GM12875 (cell line): ENCODE measurements at regions not wholly inside any gene's neighbourhood (a gene's known extent, or its start where the extent isn't known, plus 50 kb on each side); places are given as distances from the start of the nearest gene placed in this dataset.

Source experiments
- H3K4me3 ChIP-seq: one replicate; pipeline ENCODE4 v1.5.1; 2011; ENCODE audit warnings: low read depth, low read length, control low read depth
- CTCF ChIP-seq: IDR thresholded peaks from 2 replicates; pipeline ENCODE4 v1.5.1; 2011; ENCODE audit warnings: low read depth, mild to moderate bottlenecking, control low read depth, inconsistent platforms, low read length, moderate library complexity, borderline replicate concordance; ENCODE audit not compliant: insufficient read depth

- no peak overlapping the region for H3K4me3 ChIP-seq
- TF ChIP-seq CTCF, result no peak
Observed at GRCh38 chr3:148233403-148233802, 464.3 kb upstream of the AGTR1 start.

GRCh38 chr3:148234536-148234935 is 463.2 kb upstream of the AGTR1 start:
- no peak for TF ChIP-seq CTCF

GRCh38 chr3:148235566-148235965 is 462.1 kb upstream of the AGTR1 start:
- no peak for TF ChIP-seq CTCF
- no peak overlapping the region for H3K4me3 ChIP-seq

More at GRCh38 chr3:148234536-148234935, 463.2 kb upstream of the AGTR1 start:
- no peak overlapping the region for H3K4me3 ChIP-seq

GRCh38 chr3:148238421-148238821 is 459.3 kb upstream of the AGTR1 start:
- no peak overlapping the region for H3K4me3 ChIP-seq
- TF ChIP-seq CTCF, result no peak

GRCh38 chr3:148240351-148240750 is 457.4 kb upstream of the AGTR1 start:
- no peak for TF ChIP-seq CTCF
- no peak overlapping the region for H3K4me3 ChIP-seq

- H3K4me3 ChIP-seq, result no peak overlapping the region
- no peak for TF ChIP-seq CTCF
Observed at GRCh38 chr3:148243609-148244008, 454.1 kb upstream of the AGTR1 start.

GRCh38 chr3:148246291-148246923 is 451.3 kb upstream of the AGTR1 start:
- no peak overlapping the region for H3K4me3 ChIP-seq
- TF ChIP-seq CTCF, result no peak
